Amniotic epithelial cell (primary cell): ENCODE measurements at regions not wholly inside any gene's neighbourhood (a gene's known extent, or its start where the extent isn't known, plus 50 kb on each side); places are given as distances from the start of the nearest gene placed in this dataset.

Experiments
- DNase-seq: peaks from one replicate; pipeline ENCODE4 v3.0.0-alpha.2; 2010; ENCODE audit warnings: low read depth

GRCh38 chr4:173845580-173845979 is 315.6 kb upstream of the HAND2 start:
- no peak for DNase-seq

- no peak for DNase-seq
Measured at GRCh38 chr4:173839865-173840264, 309.8 kb upstream of the HAND2 start.

DNA sequence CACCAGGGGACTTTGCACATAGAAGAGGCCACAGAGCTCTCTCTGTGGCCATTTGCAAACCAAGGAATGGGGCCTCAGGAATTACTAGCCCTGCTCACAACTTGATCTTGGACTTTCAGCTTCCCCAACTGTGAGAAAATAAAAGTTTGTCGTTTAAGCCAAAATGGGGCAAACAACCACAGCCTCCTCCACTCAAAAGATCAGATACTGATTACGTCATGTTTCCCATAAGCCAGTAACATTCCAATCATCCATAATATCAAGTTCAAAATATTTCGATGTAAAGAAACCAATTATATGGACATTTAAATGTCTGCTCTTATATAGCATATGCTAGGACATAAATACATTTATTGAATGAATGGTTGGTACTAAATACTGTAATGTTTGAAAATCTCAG is 307.5 kb upstream of the HAND2 start:
- no peak for DNase-seq

- DNase-seq: peak; percentile 87
Measured at GRCh38 chr4:173835903-173836302, 305.9 kb upstream of the HAND2 start.

GRCh38 chr4:173834151-173834550 is 304.1 kb upstream of the HAND2 start:
- peak; percentile 39 for DNase-seq

DNA sequence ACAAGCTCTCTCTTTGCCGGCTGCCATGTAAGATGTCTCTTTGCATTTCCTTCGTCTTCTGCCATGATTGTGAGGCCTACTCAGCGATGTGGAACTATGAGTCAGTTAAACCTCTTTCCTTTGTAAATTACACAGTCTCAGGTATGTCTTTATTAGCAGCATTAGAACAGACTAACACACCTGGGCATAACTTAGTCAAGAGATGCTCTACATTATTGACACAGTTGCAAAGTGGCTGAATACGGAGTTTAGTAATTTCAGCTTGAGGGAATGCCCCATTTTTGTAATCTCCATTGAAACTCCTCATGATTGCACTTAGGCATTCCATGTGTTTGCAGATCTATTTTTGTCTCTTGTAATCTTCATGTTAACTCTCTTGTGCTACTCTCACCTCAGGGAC is 299.5 kb upstream of the HAND2 start:
- no peak for DNase-seq

DNA sequence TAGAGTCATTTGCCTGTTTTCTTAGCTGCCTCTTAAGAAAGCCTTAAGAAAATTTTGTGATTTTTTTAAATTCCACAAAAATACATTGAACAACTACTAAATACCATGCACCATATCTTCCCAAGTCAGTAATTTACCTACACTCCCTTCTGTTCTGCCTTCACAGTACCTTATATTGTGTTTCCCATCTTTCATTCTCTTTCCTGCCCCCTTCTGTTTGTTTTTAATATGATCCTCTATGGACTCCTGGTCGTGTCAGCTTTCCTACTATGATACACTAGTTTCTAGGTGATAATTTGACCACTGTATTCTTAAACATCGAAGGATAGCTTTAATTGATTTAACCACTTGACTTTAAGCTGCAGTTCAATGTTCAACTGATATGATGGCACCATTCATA is 297.7 kb upstream of the HAND2 start:
- DNase-seq: peak; percentile 45

DNA sequence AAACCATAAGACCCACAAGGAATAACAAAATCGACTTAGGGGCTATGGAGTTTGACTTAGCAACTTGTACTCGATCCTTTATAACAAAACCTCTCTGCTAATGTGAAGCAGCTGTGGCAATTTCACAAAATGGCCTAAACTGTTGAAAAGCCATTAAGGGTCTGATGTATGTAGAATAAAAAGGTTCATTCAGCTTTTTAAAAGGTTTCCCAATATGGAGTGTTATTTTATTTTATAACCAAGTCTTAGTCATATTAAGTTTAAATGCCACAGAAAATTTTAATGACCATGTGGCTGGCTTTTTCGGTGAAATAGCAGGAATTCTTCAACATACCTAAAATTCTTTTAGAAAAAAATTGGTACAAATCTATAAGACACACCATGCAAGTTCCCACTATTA is 291.8 kb upstream of the HAND2 start:
- no peak for DNase-seq

DNA sequence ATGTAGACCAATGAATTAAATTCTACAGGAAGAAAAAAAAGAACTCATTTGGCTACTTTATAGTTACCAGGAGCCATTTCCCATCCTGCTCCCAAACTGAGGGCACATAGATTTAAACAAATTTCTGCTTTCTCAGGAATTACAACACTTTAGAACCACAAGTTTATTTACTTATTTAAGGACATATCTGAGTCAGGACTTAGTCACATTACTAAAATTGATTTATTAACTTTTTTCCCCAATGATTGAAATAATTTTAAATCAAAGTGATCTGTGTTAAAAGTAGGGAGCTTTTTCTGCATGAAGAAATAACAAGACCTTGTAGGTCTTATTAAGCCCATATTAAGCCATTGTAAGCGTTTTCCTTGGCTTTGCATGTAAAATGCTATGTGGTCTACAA is 291.0 kb upstream of the HAND2 start:
- peak; percentile 53 for DNase-seq

- no peak for DNase-seq
Measured at GRCh38 chr4:173807347-173807746, 277.3 kb upstream of the HAND2 start.

GRCh38 chr4:173805884-173806283 is 275.9 kb upstream of the HAND2 start:
- DNase-seq: no peak

DNA sequence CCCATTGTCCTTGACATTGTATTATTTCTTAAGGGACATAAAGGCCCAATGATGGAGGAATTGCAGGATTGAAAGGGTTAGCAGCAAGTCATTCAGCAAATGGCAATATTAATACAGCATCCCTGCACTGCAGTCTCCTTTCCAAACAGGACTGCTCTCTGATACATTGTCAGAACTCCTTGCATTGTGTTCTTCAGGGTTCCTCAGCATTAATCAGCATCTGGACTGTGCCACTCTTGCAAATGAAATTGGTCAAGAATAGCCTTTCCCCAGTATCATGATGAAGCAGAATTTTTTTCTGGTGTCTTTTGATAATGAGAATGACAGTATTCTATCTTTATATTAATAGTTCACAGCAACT is 272.6 kb upstream of the HAND2 start:
- peak; percentile 35 for DNase-seq

GRCh38 chr4:173801876-173802661 is 272.0 kb upstream of the HAND2 start:
- DNase-seq: peak; percentile 93

- no peak for DNase-seq
Measured at GRCh38 chr4:173801361-173801760, 271.3 kb upstream of the HAND2 start.

GRCh38 chr4:173797296-173797695 is 267.3 kb upstream of the HAND2 start:
- DNase-seq: no peak

- peak; percentile 88 for DNase-seq
Measured at GRCh38 chr4:173794662-173795061, 264.6 kb upstream of the HAND2 start.

DNA sequence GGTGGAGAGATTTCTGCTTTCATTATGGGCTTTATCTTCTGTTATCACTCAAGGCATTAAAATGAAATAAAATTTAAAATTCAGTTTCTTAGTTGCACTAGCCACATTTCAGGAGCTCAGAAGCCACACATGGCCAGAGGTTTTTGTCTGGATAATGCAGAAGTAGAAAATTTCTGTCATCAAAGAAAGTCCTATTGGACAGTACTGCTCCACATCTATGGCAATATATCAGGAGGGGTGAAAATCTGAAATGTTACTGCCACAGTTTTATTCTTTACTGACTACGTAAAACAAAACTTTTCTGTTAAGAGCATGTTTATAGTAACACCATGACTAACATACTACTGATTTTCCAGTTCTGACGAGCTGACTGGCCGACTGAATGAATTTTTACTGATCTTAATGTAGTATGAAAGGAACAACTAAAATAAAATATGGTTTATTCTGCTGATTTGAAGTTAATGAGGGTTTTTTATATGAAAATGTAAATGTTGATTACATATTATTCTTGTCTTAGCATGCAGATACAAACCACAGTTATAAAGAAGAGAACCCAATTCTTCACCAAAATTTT is 264.0 kb upstream of the HAND2 start:
- DNase-seq: peak; percentile 51

GRCh38 chr4:173782660-173783059 is 252.6 kb upstream of the HAND2 start:
- no peak for DNase-seq

DNA sequence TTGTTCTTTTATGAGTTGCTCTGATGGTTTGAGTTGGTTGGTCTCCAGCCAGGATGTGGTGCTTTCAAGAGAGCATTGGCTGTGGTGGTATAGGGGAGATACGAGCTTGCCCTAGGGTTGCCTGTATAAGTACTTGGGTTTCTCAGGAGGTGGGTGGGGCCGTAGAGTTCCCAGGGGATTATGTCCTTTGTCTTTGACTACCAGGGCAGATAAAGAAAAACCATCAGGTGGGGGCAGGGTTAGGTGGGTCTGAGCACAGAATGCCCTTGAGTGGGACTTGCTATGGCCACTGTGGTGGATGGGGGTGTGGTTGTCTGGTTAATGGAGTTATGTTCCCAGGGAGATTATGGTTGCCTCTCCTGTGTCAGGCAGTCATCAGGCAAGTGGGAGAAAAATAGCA is 247.9 kb upstream of the HAND2 start:
- no peak for DNase-seq

DNA sequence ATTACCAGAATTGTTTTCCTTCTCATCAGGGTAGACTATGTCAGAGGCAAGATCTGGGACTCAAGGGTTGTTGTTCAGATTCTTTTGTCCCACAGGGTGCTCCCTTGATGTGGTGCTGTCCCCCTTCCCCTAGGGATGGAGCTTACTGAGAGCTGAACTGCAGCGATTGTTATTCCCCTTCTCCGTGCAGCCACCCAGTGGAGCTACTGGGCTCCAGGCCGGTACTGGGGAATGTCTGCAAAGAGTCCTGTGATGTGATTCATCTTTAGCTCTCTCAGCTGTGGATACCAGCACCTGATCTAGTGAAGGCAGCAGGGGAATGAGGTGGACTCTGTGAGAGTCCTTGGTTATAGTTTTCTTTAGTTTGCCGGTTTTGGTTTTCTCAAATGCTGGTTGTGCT is 247.4 kb upstream of the HAND2 start:
- DNase-seq: no peak

DNA sequence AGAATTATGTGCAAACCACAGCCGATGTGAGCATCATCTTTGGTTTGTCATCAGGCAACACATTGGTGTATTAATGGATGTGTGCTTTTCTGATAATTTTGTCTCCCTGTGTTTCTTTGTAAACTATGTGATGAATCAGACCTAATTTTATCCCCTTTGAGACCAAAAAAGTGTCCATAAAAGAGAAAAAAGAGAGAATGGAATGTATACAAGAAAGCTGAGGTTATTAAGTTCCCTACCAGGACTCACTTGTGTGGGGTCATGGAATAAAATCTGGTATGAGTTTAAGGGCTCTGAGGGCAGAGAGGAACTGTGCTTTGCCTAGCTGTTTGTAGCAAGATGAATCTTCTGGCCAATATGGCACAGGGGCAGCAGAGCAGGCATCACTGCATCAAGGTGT is 239.5 kb upstream of the HAND2 start:
- DNase-seq: no peak

DNA sequence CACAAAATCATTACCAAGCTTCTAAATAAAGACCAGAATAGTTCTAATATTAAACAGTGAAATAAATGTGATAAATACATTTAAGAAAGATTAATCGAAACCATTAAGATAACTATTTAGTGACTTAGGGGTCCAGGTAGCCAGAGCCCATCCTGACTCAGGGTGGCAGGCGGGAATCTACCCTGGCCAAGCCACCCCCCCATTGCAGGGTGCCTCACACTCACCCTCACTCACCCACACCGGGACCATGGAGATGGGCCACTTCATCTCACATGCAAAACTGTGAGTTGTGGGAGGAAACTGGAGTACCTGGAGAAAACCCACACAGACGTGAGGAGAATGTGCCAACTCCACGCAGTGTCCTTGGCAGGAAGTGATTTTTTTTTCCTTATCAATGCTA is 237.6 kb upstream of the HAND2 start:
- no peak for DNase-seq

DNA sequence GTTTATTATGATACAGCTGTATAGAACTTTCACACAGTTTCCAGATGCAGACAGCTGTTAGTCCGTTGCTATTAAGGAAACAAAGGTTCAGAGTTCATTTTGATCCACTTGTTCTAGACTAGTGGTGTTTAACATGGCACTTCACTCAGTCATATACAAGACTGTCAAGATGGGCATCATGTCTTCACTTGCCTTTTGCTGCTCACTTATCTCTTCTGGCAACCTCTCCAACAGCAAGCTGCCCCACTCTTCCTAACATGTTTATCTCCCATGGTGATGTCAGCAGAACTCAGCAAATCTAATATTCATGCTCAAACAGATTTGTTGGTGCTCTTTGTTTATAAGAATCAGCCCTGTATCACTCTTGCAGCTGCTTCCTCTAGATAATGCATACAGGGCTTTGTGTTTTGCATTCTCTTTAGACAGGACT is 236.2 kb upstream of the HAND2 start:
- DNase-seq: peak; percentile 27

DNA sequence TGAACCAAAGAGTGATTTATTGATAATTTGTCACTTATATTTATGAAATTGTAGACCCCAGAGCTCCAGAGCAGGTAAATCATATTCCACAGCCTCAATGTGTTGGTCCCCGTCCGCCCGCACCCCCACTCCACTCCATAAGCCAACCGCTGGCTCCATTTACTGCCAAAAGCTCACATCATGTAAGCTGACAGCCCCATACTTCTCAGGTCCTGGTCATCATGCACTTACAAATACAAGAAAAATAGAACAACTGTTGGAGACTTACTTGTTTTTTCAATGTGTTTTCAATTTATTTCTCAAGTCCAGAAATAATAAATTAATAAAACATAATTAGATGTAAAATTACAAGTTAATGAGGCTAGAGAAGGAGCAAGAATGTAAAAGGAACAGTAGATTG is 235.7 kb upstream of the HAND2 start:
- no peak for DNase-seq
